ENCODE measurements at regions not wholly inside any gene's neighbourhood (a gene's known extent, or its start where the extent isn't known, plus 50 kb on each side); places are given as distances from the start of the nearest gene placed in this dataset.

DNA sequence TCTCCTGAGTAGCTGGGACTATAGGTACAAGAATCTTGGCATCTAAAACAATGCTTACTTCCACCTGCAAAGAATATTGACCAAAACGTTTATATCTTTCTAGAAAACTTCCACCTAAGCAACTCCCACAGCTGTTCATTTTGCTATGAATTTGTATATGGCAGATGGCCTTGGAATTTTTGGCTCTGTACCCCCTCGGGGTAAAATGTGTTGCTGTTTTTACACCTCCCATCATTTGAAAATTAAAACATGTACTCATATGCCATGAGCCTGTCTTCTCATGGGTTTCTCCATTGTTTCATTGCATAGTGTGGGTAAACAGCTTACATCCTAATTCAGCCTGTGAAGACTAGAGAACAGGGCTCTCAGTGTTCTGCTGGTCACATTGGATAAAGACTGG lies 853.6 kb upstream of the SOX11 start (continued):
- TF ChIP-seq, protein P1, sequence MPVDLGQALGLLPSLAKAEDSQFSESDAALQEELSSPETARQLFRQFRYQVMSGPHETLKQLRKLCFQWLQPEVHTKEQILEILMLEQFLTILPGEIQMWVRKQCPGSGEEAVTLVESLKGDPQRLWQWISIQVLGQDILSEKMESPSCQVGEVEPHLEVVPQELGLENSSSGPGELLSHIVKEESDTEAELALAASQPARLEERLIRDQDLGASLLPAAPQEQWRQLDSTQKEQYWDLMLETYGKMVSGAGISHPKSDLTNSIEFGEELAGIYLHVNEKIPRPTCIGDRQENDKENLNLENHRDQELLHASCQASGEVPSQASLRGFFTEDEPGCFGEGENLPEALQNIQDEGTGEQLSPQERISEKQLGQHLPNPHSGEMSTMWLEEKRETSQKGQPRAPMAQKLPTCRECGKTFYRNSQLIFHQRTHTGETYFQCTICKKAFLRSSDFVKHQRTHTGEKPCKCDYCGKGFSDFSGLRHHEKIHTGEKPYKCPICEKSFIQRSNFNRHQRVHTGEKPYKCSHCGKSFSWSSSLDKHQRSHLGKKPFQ (tag by site-specific recombination; IDR thresholded peaks at IDR 0.05): no peak
- TF ChIP-seq, protein P2, sequence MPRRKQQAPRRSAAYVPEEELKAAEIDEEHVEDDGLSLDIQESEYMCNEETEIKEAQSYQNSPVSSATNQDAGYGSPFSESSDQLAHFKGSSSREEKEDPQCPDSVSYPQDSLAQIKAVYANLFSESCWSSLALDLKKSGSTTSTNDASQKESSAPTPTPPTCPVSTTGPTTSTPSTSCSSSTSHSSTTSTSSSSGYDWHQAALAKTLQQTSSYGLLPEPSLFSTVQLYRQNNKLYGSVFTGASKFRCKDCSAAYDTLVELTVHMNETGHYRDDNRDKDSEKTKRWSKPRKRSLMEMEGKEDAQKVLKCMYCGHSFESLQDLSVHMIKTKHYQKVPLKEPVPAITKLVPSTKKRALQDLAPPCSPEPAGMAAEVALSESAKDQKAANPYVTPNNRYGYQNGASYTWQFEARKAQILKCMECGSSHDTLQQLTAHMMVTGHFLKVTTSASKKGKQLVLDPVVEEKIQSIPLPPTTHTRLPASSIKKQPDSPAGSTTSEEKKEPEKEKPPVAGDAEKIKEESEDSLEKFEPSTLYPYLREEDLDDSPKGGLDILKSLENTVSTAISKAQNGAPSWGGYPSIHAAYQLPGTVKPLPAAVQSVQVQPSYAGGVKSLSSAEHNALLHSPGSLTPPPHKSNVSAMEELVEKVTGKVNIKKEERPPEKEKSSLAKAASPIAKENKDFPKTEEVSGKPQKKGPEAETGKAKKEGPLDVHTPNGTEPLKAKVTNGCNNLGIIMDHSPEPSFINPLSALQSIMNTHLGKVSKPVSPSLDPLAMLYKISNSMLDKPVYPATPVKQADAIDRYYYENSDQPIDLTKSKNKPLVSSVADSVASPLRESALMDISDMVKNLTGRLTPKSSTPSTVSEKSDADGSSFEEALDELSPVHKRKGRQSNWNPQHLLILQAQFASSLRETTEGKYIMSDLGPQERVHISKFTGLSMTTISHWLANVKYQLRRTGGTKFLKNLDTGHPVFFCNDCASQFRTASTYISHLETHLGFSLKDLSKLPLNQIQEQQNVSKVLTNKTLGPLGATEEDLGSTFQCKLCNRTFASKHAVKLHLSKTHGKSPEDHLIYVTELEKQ (tag by site-specific recombination; IDR thresholded peaks at IDR 0.05; ENCODE audit: borderline replicate concordance): no peak
- TF ChIP-seq BCL11A (tag by site-specific recombination; IDR thresholded peaks at IDR 0.05; ENCODE audit: low read depth) (no peak), HOXC10 (CRISPR knock-in tag; IDR thresholded peaks at IDR 0.05) (no peak)

DNA sequence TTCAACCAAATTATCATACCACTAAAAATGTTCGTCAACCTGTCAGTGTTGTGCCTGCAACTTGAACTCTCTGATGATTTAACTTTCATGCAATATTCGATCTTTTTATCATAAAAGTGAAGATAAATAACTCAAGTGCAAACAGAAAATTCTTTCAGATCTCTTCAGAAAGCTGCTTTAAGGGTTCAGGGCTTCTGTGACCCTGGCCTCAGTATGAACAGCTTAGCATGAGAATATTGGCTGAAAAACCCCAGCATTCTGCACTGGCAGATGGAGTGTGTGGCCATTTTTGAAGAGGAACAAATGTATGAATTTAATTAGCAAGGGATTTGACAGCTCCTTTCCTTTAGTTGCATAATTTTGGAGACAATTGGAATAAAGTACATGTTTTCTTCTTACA lies 851.4 kb upstream of the SOX11 start:
- ChIA-PET POLR2A (no interaction called here), CTCF (interaction anchor here (0.5 to 0.6 kb wide), 2 partner anchors 245 to 487 kb away, joined by 3 read pairs; no protein-coding TSS in a partner anchor)
- TF ChIP-seq ZNF530 (tag by site-specific recombination; IDR thresholded peaks at IDR 0.05; ENCODE audit: low read depth) (no peak), ZNF214 (tag by site-specific recombination; IDR thresholded peaks at IDR 0.05; ENCODE audit: borderline replicate concordance) (no peak), ZNF571 (tag by site-specific recombination; IDR thresholded peaks at IDR 0.05) (no peak), SCRT2 (tag by site-specific recombination; IDR thresholded peaks at IDR 0.05) (no peak), ZNF677 (tag by site-specific recombination; IDR thresholded peaks at IDR 0.05) (no peak), ZNF202 (tag by site-specific recombination; IDR thresholded peaks at IDR 0.05; ENCODE audit: borderline replicate concordance) (no peak), ZNF248 (tag by site-specific recombination; IDR thresholded peaks at IDR 0.05) (no peak), SP2 (tag by site-specific recombination; IDR thresholded peaks at IDR 0.05) (no peak), ZNF624 (tag by site-specific recombination; IDR thresholded peaks at IDR 0.05) (no peak), SCRT1 (tag by site-specific recombination; IDR thresholded peaks at IDR 0.05; ENCODE audit: borderline replicate concordance) (no peak), ZNF555 (tag by site-specific recombination; conservative IDR thresholded peaks at IDR 0.05) (no peak)
- TF ChIP-seq, protein P3, sequence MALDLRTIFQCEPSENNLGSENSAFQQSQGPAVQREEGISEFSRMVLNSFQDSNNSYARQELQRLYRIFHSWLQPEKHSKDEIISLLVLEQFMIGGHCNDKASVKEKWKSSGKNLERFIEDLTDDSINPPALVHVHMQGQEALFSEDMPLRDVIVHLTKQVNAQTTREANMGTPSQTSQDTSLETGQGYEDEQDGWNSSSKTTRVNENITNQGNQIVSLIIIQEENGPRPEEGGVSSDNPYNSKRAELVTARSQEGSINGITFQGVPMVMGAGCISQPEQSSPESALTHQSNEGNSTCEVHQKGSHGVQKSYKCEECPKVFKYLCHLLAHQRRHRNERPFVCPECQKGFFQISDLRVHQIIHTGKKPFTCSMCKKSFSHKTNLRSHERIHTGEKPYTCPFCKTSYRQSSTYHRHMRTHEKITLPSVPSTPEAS (tag by site-specific recombination; IDR thresholded peaks at IDR 0.05): no peak
- TF ChIP-seq, protein P4, sequence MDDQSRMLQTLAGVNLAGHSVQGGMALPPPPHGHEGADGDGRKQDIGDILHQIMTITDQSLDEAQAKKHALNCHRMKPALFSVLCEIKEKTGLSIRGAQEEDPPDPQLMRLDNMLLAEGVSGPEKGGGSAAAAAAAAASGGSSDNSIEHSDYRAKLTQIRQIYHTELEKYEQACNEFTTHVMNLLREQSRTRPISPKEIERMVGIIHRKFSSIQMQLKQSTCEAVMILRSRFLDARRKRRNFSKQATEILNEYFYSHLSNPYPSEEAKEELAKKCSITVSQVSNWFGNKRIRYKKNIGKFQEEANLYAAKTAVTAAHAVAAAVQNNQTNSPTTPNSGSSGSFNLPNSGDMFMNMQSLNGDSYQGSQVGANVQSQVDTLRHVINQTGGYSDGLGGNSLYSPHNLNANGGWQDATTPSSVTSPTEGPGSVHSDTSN (CRISPR knock-in tag; IDR thresholded peaks at IDR 0.05): no peak
- TF ChIP-seq, protein P5, sequence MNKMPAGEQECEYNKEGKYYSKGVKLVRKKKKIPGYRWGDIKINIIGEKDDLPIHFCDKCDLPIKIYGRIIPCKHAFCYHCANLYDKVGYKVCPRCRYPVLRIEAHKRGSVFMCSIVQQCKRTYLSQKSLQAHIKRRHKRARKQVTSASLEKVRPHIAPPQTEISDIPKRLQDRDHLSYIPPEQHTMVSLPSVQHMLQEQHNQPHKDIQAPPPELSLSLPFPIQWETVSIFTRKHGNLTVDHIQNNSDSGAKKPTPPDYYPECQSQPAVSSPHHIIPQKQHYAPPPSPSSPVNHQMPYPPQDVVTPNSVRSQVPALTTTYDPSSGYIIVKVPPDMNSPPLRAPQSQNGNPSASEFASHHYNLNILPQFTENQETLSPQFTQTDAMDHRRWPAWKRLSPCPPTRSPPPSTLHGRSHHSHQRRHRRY (tag by site-specific recombination; IDR thresholded peaks at IDR 0.05): no peak
- Histone ChIP-seq H3K9me3 (ENCODE audit: control insufficient read depth, insufficient read depth, low read depth, low read length) (no peaks in the 10 kb centered on the region), H3K36me3 (ENCODE audit: control insufficient read depth in 2 of 2, insufficient read depth in 1 of 2, low read length in 2 of 2) (no peaks in the 10 kb centered on the region), H3K27ac (ENCODE audit: extremely low read depth, low read depth, low read length) (no peak overlapping the region), H3K4me1 (ENCODE audit: control insufficient read depth, insufficient read depth, low read length) (no peaks in the 10 kb centered on the region), H3K4me3 (ENCODE audit: low read depth, low read length) (no peak overlapping the region)
